ENCODE measurements at regions not wholly inside any gene's neighbourhood (a gene's known extent, or its start where the extent isn't known, plus 50 kb on each side); places are given as distances from the start of the nearest gene placed in this dataset.

- no peak for TF ChIP-seq CTCF (IDR thresholded peaks at IDR 0.05)
- no peak for TF ChIP-seq POLR2A (IDR thresholded peaks at IDR 0.05)
Observed at GRCh38 chr7:93723424-93724124, 149.1 kb upstream of the CALCR start.
